Panc1 (cell line): ENCODE measurements at regions not wholly inside any gene's neighbourhood (a gene's known extent, or its start where the extent isn't known, plus 50 kb on each side); places are given as distances from the start of the nearest gene placed in this dataset.
"Not testable (repeated sequence)": the region's sequence is repeated elsewhere in the genome, so short reads cannot be mapped to it uniquely, and the experiment has no call there.

Experiments used
- ATAC-seq: fragments of 200-7000 bp; cut with Tn5 transposase; 2 replicates; pipeline ENCODE4 v1.9.1; 2020; ENCODE audit warnings: mild to moderate bottlenecking, moderate library complexity
- BruUV-seq: library from RNA; stranded (reverse); fragments of 400-500 nt; replicated peaks from 2 replicates; lab custom pipeline; 2021; lab: Mats Ljungman, UMichigan
- CTCF ChIA-PET: fragments of 300-600 bp; sonication (Branson Sonifier 250); formaldehyde crosslinking; loops from one replicate; lab custom pipeline; 2022; ENCODE audit warnings: antibody characterized with exemption; lab: Charles Lee
- POLR2A ChIA-PET: fragments of 300-600 bp; sonication (Branson Sonifier 250); formaldehyde crosslinking; loops from one replicate; lab custom pipeline; 2022; ENCODE audit warnings: antibody characterized with exemption; lab: Charles Lee
- DNase-seq: peaks from one replicate; pipeline ENCODE4 v3.0.0-alpha.2; 2010; ENCODE audit warnings: low read depth, low spot score
- H3K27ac ChIP-seq: 2 replicates; pipeline ENCODE4 v1.5.1; 2011; ENCODE audit warnings: mild to moderate bottlenecking, low read length, inconsistent platforms
- H3K27me3 ChIP-seq: fragments of 200-500 bp; sonication (Bioruptor generic); 2 replicates; pipeline ENCODE4 v1.6.0; 2014; ENCODE audit warnings: low read length, inconsistent platforms; ENCODE audit not compliant: control insufficient read depth, insufficient read depth
- H3K36me3 ChIP-seq: fragments of 200-500 bp; sonication (Bioruptor generic); 2 replicates; pipeline ENCODE4 v1.5.1; 2014; ENCODE audit warnings: inconsistent platforms, mild to moderate bottlenecking, low read length, moderate library complexity; ENCODE audit not compliant: control insufficient read depth, insufficient read depth
- H3K4me1 ChIP-seq: 2 replicates; pipeline ENCODE4 v1.5.1; 2011; ENCODE audit warnings: inconsistent platforms, mild to moderate bottlenecking, low read length, moderate library complexity; ENCODE audit not compliant: control insufficient read depth, insufficient read depth
- H3K4me3 ChIP-seq, 2 experiments: 2 replicates each; pipeline ENCODE4 v1.5.1; 2011 to 2012; ENCODE audit warnings: low read depth in 2 of 2, low read length in 2 of 2, mild to moderate bottlenecking in 2 of 2, inconsistent platforms in 1 of 2, moderate library complexity in 1 of 2
- H3K9me3 ChIP-seq: fragments of 200-500 bp; sonication (Bioruptor generic); 2 replicates; pipeline ENCODE4 v1.5.1; 2014; ENCODE audit warnings: low read depth, mild to moderate bottlenecking, inconsistent platforms, low read length, moderate library complexity; ENCODE audit not compliant: control insufficient read depth, insufficient read depth
- POLR2AphosphoS5 ChIP-seq: IDR thresholded peaks from 2 replicates; pipeline ENCODE4 v1.6.1; 2012; ENCODE audit warnings: mild to moderate bottlenecking, low read depth, low read length, moderate library complexity
- SIN3A ChIP-seq: IDR thresholded peaks from 2 replicates; pipeline ENCODE4 v1.6.1; 2012; ENCODE audit warnings: low read depth, mild to moderate bottlenecking, low read length, moderate library complexity, borderline replicate concordance; ENCODE audit not compliant: insufficient read depth
- TCF7L2 ChIP-seq: IDR thresholded peaks from 2 replicates; pipeline ENCODE4 v1.6.1; 2011; ENCODE audit warnings: mild to moderate bottlenecking, low read depth, low read length, inconsistent platforms
- in situ Hi-C: cut with HindIII; loops from 2 replicates; pipeline ENCODE4 v1.10.0; 2016; ENCODE audit warnings: low sequenced_read_pairs, low pct_unique_long_range_greater_than_20kb
- intact Hi-C: fragments of 100-400 bp; cut with micrococcal nuclease; formaldehyde crosslinking; loops from one replicate; pipeline ENCODE4 v1.10.0; 2022; ENCODE audit not compliant: unreplicated experiment
- TF ChIP-seq, protein P1 (sequence below): fragments of 450-650 bp; IDR thresholded peaks from 2 replicates; pipeline ENCODE4 v1.5.1; 2017; ENCODE audit warnings: mild to moderate bottlenecking
- TF ChIP-seq, protein P2 (sequence below), 2 experiments: IDR thresholded peaks; 2 replicates each; pipeline ENCODE4 v1.6.1; 2011 to 2012; ENCODE audit warnings: low read depth in 2 of 2, control low read depth in 1 of 2, low read length in 1 of 2, mild to moderate bottlenecking in 1 of 2, moderate library complexity in 1 of 2; ENCODE audit not compliant: insufficient read depth in 1 of 2

DNA sequence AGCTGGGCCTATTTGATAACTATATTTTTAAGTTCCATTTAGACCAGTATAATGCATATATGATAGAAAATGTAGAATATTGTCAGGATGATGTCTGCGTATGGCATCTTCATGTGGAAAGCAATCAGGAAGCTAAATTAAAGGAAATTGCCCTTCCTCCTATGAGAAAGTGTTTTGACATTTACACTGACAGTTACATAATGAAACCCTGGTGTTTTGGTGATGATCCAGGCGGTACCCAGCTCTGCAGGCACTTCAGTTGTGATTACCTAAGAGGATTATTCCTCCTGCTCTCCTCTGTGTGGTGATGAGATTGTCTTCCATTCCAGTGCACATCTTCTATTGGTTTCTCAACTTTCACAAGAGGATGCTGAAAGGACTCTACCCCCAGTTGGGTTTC is 126.5 kb upstream of the MITF start:
- Histone ChIP-seq H3K27ac (no peak overlapping the region), H3K36me3 (no peaks in the 10 kb centered on the region), H3K4me3 (no peak overlapping the region), H3K27me3 (no peaks in the 10 kb centered on the region), H3K4me1 (no peaks in the 10 kb centered on the region), H3K9me3 (no peaks in the 10 kb centered on the region)
- POLR2A ChIA-PET: no interaction called here
- in situ Hi-C loops (no loop called here), intact Hi-C loops (no loop called here)
- ATAC-seq (no peak), DNase-seq (no peak)
- no TSS peak for BruUV-seq
- no peak for TF ChIP-seq SIN3A
- no peak for TF ChIP-seq POLR2AphosphoS5
- no peak for TF ChIP-seq TCF7L2
- TF ChIP-seq, protein P1, sequence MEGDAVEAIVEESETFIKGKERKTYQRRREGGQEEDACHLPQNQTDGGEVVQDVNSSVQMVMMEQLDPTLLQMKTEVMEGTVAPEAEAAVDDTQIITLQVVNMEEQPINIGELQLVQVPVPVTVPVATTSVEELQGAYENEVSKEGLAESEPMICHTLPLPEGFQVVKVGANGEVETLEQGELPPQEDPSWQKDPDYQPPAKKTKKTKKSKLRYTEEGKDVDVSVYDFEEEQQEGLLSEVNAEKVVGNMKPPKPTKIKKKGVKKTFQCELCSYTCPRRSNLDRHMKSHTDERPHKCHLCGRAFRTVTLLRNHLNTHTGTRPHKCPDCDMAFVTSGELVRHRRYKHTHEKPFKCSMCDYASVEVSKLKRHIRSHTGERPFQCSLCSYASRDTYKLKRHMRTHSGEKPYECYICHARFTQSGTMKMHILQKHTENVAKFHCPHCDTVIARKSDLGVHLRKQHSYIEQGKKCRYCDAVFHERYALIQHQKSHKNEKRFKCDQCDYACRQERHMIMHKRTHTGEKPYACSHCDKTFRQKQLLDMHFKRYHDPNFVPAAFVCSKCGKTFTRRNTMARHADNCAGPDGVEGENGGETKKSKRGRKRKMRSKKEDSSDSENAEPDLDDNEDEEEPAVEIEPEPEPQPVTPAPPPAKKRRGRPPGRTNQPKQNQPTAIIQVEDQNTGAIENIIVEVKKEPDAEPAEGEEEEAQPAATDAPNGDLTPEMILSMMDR: no peak
- TF ChIP-seq, protein P2, sequence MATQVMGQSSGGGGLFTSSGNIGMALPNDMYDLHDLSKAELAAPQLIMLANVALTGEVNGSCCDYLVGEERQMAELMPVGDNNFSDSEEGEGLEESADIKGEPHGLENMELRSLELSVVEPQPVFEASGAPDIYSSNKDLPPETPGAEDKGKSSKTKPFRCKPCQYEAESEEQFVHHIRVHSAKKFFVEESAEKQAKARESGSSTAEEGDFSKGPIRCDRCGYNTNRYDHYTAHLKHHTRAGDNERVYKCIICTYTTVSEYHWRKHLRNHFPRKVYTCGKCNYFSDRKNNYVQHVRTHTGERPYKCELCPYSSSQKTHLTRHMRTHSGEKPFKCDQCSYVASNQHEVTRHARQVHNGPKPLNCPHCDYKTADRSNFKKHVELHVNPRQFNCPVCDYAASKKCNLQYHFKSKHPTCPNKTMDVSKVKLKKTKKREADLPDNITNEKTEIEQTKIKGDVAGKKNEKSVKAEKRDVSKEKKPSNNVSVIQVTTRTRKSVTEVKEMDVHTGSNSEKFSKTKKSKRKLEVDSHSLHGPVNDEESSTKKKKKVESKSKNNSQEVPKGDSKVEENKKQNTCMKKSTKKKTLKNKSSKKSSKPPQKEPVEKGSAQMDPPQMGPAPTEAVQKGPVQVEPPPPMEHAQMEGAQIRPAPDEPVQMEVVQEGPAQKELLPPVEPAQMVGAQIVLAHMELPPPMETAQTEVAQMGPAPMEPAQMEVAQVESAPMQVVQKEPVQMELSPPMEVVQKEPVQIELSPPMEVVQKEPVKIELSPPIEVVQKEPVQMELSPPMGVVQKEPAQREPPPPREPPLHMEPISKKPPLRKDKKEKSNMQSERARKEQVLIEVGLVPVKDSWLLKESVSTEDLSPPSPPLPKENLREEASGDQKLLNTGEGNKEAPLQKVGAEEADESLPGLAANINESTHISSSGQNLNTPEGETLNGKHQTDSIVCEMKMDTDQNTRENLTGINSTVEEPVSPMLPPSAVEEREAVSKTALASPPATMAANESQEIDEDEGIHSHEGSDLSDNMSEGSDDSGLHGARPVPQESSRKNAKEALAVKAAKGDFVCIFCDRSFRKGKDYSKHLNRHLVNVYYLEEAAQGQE (IDR thresholded peaks at IDR 0.05; ENCODE audit: insufficient read depth in 1 of 2, low read depth in 2 of 2, low read length in 1 of 2): no peak
- CTCF ChIA-PET: no interaction called here

DNA sequence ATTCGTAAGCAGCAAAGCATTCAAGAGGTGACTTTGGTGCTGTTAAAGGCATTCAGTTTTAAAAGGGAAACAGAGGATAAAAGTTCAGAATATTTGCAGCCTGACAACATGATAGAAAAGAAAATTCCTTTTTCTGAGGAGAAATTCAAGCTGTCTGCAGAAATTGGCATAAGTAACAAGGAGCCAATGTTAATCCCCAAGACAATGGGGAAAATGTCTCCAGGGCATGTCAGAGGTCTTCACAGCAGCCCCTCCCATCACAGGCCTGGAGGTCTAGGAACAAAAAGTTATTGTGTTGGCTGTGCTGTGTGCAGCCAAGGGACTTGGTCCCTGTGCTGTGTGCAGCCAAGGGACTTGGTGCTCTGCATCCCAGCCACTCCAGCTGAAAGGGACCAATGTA is 129.7 kb upstream of the MITF start:
- H3K27ac ChIP-seq, H3K4me1 ChIP-seq, H3K27me3 ChIP-seq, POLR2A ChIA-PET, BruUV-seq, H3K4me3 ChIP-seq, intact Hi-C loops, ATAC-seq, DNase-seq, H3K9me3 ChIP-seq, CTCF ChIA-PET, in situ Hi-C loops, H3K36me3 ChIP-seq: not testable (repeated sequence)

DNA sequence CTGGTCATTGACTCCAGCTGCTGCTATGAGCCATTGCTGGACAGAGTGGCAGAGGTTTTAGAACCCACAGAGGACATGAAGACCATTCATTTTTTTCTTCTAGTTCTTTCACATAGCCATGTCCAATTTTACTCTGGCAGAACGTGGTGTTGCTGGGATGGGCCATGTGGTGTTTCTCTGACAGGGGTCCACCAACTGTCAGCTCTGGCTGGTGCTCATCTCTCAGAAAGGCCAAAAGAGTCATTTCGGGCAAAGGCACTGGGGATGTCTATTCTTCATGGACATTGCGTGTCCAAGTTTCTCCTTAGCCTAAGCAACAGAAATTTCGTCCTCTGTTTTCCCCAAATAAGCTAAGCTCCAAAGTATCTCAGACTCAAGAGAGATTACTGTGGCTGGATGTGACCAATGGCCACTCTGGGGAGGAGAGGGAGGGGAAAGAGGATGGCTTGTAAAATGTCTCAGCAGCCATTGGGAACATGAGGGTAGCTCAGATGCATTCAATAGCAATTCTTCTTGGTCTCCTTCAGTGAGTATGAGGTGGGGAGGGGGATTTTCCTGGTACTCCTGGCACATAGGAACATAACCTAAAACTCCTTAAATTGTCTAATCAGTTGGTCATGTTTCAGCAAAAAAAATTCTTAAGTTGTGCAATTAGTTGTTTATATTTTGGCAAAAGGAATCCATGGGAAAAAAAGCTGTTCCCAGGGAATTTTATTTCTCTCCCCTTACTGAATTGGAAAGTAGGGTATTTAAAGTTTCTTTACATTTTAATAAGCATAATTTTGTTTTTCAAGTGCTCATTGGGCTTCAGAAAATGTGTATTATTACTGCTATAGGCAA is 131.6 kb upstream of the MITF start:
- H3K27me3 ChIP-seq: no peaks in the 10 kb centered on the region
- intact Hi-C loops: no loop called here
- no peaks in the 10 kb centered on the region for H3K4me1 ChIP-seq
- CTCF ChIA-PET: no interaction called here
- no TSS peak for BruUV-seq
- H3K9me3 ChIP-seq: no peaks in the 10 kb centered on the region
- no peaks in the 10 kb centered on the region for H3K36me3 ChIP-seq
- POLR2A ChIA-PET: no interaction called here
- no peak for ATAC-seq
- DNase-seq: no peak
- in situ Hi-C loops: no loop called here
- TF ChIP-seq TCF7L2 (no peak), POLR2AphosphoS5 (no peak), SIN3A (no peak)
- TF ChIP-seq, protein P2 (IDR thresholded peaks at IDR 0.05; ENCODE audit: insufficient read depth in 1 of 2, low read depth in 2 of 2, low read length in 1 of 2): no peak
- TF ChIP-seq, protein P1: no peak
- H3K4me3 ChIP-seq: no peak overlapping the region
- no peak overlapping the region for H3K27ac ChIP-seq
